Parathyroid adenoma (tissue), 2 donors: ENCODE measurements at regions not wholly inside any gene's neighbourhood (a gene's known extent, or its start where the extent isn't known, plus 50 kb on each side); places are given as distances from the start of the nearest gene placed in this dataset.

ENCODE experiments used
- H2AFZ ChIP-seq: fragments of 300-600 bp; sonication (generic); one replicate; pipeline ENCODE4 v1.7.0; 2017; ENCODE audit warnings: antibody characterized with exemption, mild to moderate bottlenecking
- H3K27ac ChIP-seq: fragments of 300-600 bp; sonication (generic); one replicate; pipeline ENCODE4 v1.7.0; 2017
- H3K27me3 ChIP-seq: fragments of 300-600 bp; sonication (generic); one replicate; pipeline ENCODE4 v1.7.0; 2017; ENCODE audit warnings: low read length; ENCODE audit not compliant: control insufficient read depth, insufficient read depth
- H3K36me3 ChIP-seq: fragments of 300-600 bp; sonication (generic); one replicate; pipeline ENCODE4 v1.7.0; 2017; ENCODE audit warnings: low read length; ENCODE audit not compliant: control insufficient read depth, insufficient read depth
- H3K4me1 ChIP-seq: fragments of 300-600 bp; sonication (generic); one replicate; pipeline ENCODE4 v1.7.0; 2017; ENCODE audit warnings: control low read depth
- H3K4me2 ChIP-seq: fragments of 300-600 bp; sonication (generic); one replicate; pipeline ENCODE4 v1.7.0; 2017; ENCODE audit warnings: low read length
- H3K4me3 ChIP-seq: fragments of 300-600 bp; sonication (generic); one replicate; pipeline ENCODE4 v1.7.0; 2017; ENCODE audit warnings: low read depth, low read length
- H3K79me2 ChIP-seq: fragments of 300-600 bp; sonication (generic); one replicate; pipeline ENCODE4 v1.7.0; 2017; ENCODE audit warnings: control low read depth
- H3K9ac ChIP-seq: fragments of 300-600 bp; sonication (generic); one replicate; pipeline ENCODE4 v1.7.0; 2017; ENCODE audit warnings: mild to moderate bottlenecking
- H3K9me3 ChIP-seq: fragments of 300-600 bp; sonication (generic); one replicate; pipeline ENCODE4 v1.7.0; 2017; ENCODE audit warnings: low read length; ENCODE audit not compliant: control insufficient read depth
- TF ChIP-seq, protein P1 (sequence below): fragments of 300-600 bp; sonication (generic); IDR thresholded peaks from one replicate; pipeline ENCODE4 v1.7.0; 2017; ENCODE audit warnings: antibody characterized with exemption, mild to moderate bottlenecking
- donor health status: primary hyperparathyroidism.

DNA sequence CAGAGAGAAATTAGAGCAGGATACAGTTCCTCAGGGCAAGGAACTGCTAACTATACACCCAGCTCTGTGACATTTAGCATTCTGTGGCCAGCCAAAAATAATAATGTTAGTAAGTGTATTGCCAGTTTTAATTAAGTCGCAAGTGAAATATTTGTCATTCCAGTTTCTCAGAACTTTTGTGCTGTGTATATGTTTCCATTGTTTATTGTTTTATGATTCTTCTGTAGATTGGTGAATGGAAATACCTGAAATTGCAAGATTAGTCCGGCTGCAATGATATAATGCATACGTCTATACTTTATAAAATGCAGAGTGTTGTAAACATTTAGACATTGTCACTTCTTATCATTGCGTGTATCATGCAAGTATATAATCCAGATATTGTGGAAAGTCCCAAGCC is 351.3 kb upstream of the GRM7 start:
- Histone ChIP-seq H3K4me1 (no peaks in the 10 kb centered on the region), H3K4me2 (no peak overlapping the region), H3K9me3 (no peaks in the 10 kb centered on the region), H3K79me2 (no peaks in the 10 kb centered on the region), H3K4me3 (no peak overlapping the region), H3K36me3 (no peaks in the 10 kb centered on the region), H2AFZ (no peak overlapping the region), H3K9ac (no peak overlapping the region), H3K27ac (no peak overlapping the region), H3K27me3 (no peaks in the 10 kb centered on the region)
- TF ChIP-seq, protein P1, sequence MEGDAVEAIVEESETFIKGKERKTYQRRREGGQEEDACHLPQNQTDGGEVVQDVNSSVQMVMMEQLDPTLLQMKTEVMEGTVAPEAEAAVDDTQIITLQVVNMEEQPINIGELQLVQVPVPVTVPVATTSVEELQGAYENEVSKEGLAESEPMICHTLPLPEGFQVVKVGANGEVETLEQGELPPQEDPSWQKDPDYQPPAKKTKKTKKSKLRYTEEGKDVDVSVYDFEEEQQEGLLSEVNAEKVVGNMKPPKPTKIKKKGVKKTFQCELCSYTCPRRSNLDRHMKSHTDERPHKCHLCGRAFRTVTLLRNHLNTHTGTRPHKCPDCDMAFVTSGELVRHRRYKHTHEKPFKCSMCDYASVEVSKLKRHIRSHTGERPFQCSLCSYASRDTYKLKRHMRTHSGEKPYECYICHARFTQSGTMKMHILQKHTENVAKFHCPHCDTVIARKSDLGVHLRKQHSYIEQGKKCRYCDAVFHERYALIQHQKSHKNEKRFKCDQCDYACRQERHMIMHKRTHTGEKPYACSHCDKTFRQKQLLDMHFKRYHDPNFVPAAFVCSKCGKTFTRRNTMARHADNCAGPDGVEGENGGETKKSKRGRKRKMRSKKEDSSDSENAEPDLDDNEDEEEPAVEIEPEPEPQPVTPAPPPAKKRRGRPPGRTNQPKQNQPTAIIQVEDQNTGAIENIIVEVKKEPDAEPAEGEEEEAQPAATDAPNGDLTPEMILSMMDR, result no peak

DNA sequence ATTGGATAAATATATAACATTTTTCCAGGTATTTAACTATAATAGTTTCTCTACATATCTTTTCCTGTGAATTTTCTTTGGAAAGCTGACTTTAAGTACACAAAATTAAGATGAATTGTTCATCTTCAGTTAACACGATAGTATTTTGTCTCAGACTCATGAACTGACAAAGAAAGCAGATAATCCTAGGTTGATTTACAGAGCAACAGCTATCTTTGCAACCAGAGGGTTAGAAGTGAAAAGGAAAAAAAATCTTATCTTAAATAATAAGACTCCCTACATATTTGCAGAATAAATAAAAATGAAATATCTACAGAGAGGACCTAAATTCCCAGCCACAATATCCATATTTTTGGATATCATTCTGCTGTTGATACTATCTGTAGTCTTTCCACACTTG is 350.2 kb upstream of the GRM7 start:
- no peak overlapping the region for H3K9ac ChIP-seq
- no peak overlapping the region for H3K27ac ChIP-seq
- H3K36me3 ChIP-seq, result no peaks in the 10 kb centered on the region
- no peak overlapping the region for H2AFZ ChIP-seq
- H3K27me3 ChIP-seq, result no peaks in the 10 kb centered on the region
- H3K4me1 ChIP-seq, result no peaks in the 10 kb centered on the region
- H3K4me2 ChIP-seq, result no peak overlapping the region
- no peak overlapping the region for H3K4me3 ChIP-seq
- no peaks in the 10 kb centered on the region for H3K9me3 ChIP-seq
- H3K79me2 ChIP-seq, result no peaks in the 10 kb centered on the region
- TF ChIP-seq, protein P1, result no peak

DNA sequence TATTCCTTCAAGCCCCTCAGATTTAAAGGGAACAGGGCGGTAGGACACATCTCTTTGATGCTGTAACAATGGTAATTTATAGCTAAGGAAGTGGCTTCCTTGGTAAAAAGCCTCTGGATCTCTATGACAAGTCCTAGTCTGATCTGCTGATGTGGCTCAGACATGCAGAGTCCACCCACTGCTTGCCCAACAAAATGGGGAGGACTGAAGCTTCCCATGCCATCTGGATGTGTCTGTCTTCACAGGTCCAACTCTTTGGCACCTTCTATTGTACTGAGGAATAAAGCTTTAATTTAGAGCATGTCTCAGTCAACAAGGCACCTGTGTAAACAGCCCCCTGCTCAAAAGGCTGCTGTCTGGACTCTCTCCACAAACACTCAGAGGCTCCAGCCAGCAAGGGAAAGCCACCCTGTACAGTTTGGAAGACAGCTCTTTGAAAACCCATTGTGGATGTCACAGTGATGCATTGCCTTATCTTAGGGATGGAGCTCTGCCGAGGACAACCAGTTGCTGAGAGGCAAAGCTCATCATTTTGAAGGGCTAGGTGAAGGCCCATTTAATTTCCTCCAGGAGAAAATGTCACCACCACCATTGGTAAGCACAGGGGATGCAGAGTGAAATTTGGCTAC is 348.6 kb upstream of the GRM7 start:
- TF ChIP-seq, protein P1, result no peak
- no peaks in the 10 kb centered on the region for H3K4me1 ChIP-seq
- no peak overlapping the region for H3K27ac ChIP-seq
- H3K36me3 ChIP-seq, result no peaks in the 10 kb centered on the region
- H3K27me3 ChIP-seq, result no peaks in the 10 kb centered on the region
- H3K9ac ChIP-seq, result no peak overlapping the region
- H3K79me2 ChIP-seq, result no peaks in the 10 kb centered on the region
- H2AFZ ChIP-seq, result no peak overlapping the region
- H3K4me3 ChIP-seq, result no peak overlapping the region
- no peak overlapping the region for H3K4me2 ChIP-seq
- H3K9me3 ChIP-seq, result no peaks in the 10 kb centered on the region

DNA sequence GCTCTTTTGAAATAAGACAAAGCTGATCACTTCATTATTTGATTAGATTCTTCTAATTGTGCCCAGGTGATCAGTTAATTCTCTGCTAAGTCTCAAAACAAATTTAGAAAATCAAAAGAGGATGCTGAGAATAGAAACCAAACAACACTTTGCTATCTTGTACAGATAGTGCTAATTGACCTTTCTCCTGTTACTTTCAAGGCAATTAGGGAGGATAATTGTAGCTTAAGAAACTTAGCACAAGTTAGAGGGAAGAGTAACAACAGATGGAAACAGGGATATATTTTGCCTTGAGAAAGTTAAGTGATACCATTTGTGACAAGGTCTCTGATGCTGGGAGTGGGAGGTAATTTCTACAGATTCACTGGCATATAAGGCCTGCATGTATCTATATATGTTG is 344.8 kb upstream of the GRM7 start:
- Histone ChIP-seq H3K4me2 (no peak overlapping the region), H3K9ac (no peak overlapping the region), H3K36me3 (no peaks in the 10 kb centered on the region), H3K27me3 (no peaks in the 10 kb centered on the region), H3K27ac (no peak overlapping the region), H3K79me2 (no peaks in the 10 kb centered on the region), H3K4me3 (no peak overlapping the region), H3K4me1 (no peaks in the 10 kb centered on the region), H2AFZ (no peak overlapping the region), H3K9me3 (no peaks in the 10 kb centered on the region)
- TF ChIP-seq, protein P1, result no peak

DNA sequence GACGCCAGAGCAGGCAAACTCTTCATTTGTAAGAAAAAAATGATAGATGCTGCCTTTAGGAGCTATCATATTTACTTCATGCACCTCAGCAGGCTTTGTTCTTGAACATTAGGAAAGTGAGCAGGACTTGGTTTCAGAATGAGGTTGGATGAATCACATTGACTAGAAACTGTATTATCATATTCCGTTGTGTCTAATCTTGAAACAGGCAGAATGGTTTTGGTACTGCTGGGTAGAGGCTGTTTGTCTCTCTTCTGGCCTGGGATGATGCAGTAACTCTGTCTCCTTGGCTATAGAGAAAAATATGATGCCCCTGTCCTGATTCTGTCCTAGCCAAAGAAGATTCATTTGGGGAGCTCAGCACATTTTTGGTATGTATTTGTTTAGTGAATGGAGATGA is 344.2 kb upstream of the GRM7 start:
- TF ChIP-seq, protein P1, result no peak
- no peaks in the 10 kb centered on the region for H3K36me3 ChIP-seq
- no peaks in the 10 kb centered on the region for H3K27me3 ChIP-seq
- no peaks in the 10 kb centered on the region for H3K9me3 ChIP-seq
- no peaks in the 10 kb centered on the region for H3K79me2 ChIP-seq
- H3K4me1 ChIP-seq, result no peaks in the 10 kb centered on the region
- no peak overlapping the region for H3K4me3 ChIP-seq
- H3K9ac ChIP-seq, result no peak overlapping the region
- H3K27ac ChIP-seq, result no peak overlapping the region
- no peak overlapping the region for H2AFZ ChIP-seq
- H3K4me2 ChIP-seq, result no peak overlapping the region
